ENCODE measurements at regions not wholly inside any gene's neighbourhood (a gene's known extent, or its start where the extent isn't known, plus 50 kb on each side); places are given as distances from the start of the nearest gene placed in this dataset.

- no peak for TF ChIP-seq CTCF (IDR thresholded peaks at IDR 0.05)
- no peak for TF ChIP-seq POLR2A (IDR thresholded peaks at IDR 0.05)
- TF ChIP-seq POLR2AphosphoS5 (IDR thresholded peaks at IDR 0.05) = no peak
Measured at GRCh38 chrX:147680251-147680650, 231.5 kb upstream of the FMR1 start.

All from breast epithelium (tissue), 3 donors.